ENCODE measurements at regions not wholly inside any gene's neighbourhood (a gene's known extent, or its start where the extent isn't known, plus 50 kb on each side); places are given as distances from the start of the nearest gene placed in this dataset.

- POLR2A ChIA-PET, result no interaction called here
- Mint-ChIP-seq H3K36me3 (no peaks in the 10 kb centered on the region), H3K27ac (no peak overlapping the region), H3K9me3 (peaks cover 0 to 7% (median 0%) of the 10 kb centered on the region in 5 donors), H3K4me1 (no peaks in the 10 kb centered on the region), H3K27me3 (no peaks in the 10 kb centered on the region), H3K4me3 (no peak overlapping the region)
- no peak overlapping the region for H3K4me3 ChIP-seq (ENCODE audit: low read length)
- CTCF ChIA-PET, result no interaction called here
- H3K27me3 ChIP-seq (ENCODE audit: insufficient read depth, low read length, poor library complexity, severe bottlenecking), result no peaks in the 10 kb centered on the region
- no peaks in the 10 kb centered on the region for H3K4me1 ChIP-seq (ENCODE audit: insufficient read depth, low read length)
- DNase-seq, result no peak
- H3K27ac ChIP-seq (ENCODE audit: low read depth, low read length), result no peak overlapping the region
- no peaks in the 10 kb centered on the region for H3K36me3 ChIP-seq (ENCODE audit: insufficient read depth, low read length)
- H3K9me3 ChIP-seq (ENCODE audit: low read length), result no peaks in the 10 kb centered on the region
Observed at GRCh38 chr7:125098377-125098970, 168.8 kb upstream of the POT1 start.

DNA sequence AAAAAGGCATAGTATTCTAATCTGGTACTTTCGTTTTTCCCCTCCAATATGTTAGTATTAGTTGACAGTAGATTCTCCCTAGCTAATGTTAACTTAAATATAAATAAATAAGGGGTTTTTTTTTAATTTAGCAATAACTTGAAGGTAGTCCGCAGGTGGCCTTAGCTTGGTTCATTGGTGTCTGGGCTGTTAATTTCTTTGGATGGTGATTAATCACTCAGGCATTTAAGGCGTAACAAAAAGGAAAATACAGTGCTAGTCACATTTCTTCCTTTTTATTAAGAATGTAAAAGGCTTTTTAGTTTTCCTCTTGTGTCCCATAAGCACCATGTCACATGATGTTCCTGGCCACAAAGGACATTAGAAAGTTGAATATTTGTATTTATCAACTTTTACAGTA is 161.0 kb upstream of the POT1 start:
- CTCF ChIA-PET, result no interaction called here
- H3K27me3 Mint-ChIP-seq, result no peaks in the 10 kb centered on the region
- no peaks in the 10 kb centered on the region for H3K36me3 Mint-ChIP-seq
- no peaks in the 10 kb centered on the region for H3K4me1 ChIP-seq (ENCODE audit: insufficient read depth, low read length)
- no peak overlapping the region for H3K27ac Mint-ChIP-seq
- peaks cover 0 to 2% (median 0%) of the 10 kb centered on the region in 5 donors for H3K9me3 Mint-ChIP-seq
- no peaks in the 10 kb centered on the region for H3K36me3 ChIP-seq (ENCODE audit: insufficient read depth, low read length)
- DNase-seq, result no peak
- H3K27me3 ChIP-seq (ENCODE audit: insufficient read depth, low read length, poor library complexity, severe bottlenecking), result no peaks in the 10 kb centered on the region
- H3K9me3 ChIP-seq (ENCODE audit: low read length), result no peaks in the 10 kb centered on the region
- no peaks in the 10 kb centered on the region for H3K4me1 Mint-ChIP-seq
- POLR2A ChIA-PET, result no interaction called here
- no peak overlapping the region for H3K4me3 ChIP-seq (ENCODE audit: low read length)
- no peak overlapping the region for H3K4me3 Mint-ChIP-seq
- H3K27ac ChIP-seq (ENCODE audit: low read depth, low read length), result no peak overlapping the region

DNA sequence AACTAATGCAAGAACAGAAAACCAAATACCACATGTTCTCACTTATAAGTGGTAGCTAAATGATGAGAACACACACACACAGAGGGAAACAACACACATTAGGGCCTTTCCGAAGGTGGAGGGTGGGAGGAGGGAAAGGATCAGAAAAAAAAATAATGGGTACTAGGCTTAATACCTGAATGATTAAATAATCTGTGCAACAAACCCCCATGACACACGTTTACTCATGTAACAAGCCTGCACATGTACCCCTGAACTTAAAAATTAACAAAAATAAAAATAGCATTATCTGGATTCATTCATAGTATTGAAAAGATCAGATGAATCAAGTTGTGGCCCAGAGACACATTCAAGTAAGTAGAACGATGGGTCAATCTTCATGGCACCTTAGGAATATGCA is 159.5 kb upstream of the POT1 start:
- Mint-ChIP-seq H3K9me3 (peaks cover 0 to 2% (median 0%) of the 10 kb centered on the region in 5 donors), H3K27ac (no peak overlapping the region), H3K36me3 (no peaks in the 10 kb centered on the region), H3K27me3 (no peaks in the 10 kb centered on the region), H3K4me3 (no peak overlapping the region), H3K4me1 (no peaks in the 10 kb centered on the region)
- Histone ChIP-seq H3K4me3 (ENCODE audit: low read length) (no peak overlapping the region), H3K27ac (ENCODE audit: low read depth, low read length) (no peak overlapping the region), H3K36me3 (ENCODE audit: insufficient read depth, low read length) (no peaks in the 10 kb centered on the region), H3K4me1 (ENCODE audit: insufficient read depth, low read length) (no peaks in the 10 kb centered on the region), H3K9me3 (ENCODE audit: low read length) (no peaks in the 10 kb centered on the region), H3K27me3 (ENCODE audit: insufficient read depth, low read length, poor library complexity, severe bottlenecking) (no peaks in the 10 kb centered on the region)
- POLR2A ChIA-PET, result no interaction called here
- no peak for DNase-seq
- CTCF ChIA-PET, result no interaction called here

GRCh38 chr7:125088555-125088954 is 158.9 kb upstream of the POT1 start:
- Histone ChIP-seq H3K27me3 (ENCODE audit: insufficient read depth, low read length, poor library complexity, severe bottlenecking) (no peaks in the 10 kb centered on the region), H3K4me3 (ENCODE audit: low read length) (no peak overlapping the region), H3K27ac (ENCODE audit: low read depth, low read length) (no peak overlapping the region), H3K9me3 (ENCODE audit: low read length) (no peaks in the 10 kb centered on the region), H3K4me1 (ENCODE audit: insufficient read depth, low read length) (no peaks in the 10 kb centered on the region), H3K36me3 (ENCODE audit: insufficient read depth, low read length) (no peaks in the 10 kb centered on the region)
- peaks cover 0 to 2% (median 0%) of the 10 kb centered on the region in 5 donors for H3K9me3 Mint-ChIP-seq
- H3K36me3 Mint-ChIP-seq, result no peaks in the 10 kb centered on the region
- no peak for DNase-seq
- no peaks in the 10 kb centered on the region for H3K27me3 Mint-ChIP-seq
- H3K4me1 Mint-ChIP-seq, result no peaks in the 10 kb centered on the region
- H3K4me3 Mint-ChIP-seq, result no peak overlapping the region
- ChIA-PET POLR2A (no interaction called here), CTCF (no interaction called here)
- H3K27ac Mint-ChIP-seq, result no peak overlapping the region

- Histone ChIP-seq H3K9me3 (ENCODE audit: low read length) (no peaks in the 10 kb centered on the region), H3K27me3 (ENCODE audit: insufficient read depth, low read length, poor library complexity, severe bottlenecking) (no peaks in the 10 kb centered on the region), H3K36me3 (ENCODE audit: insufficient read depth, low read length) (no peaks in the 10 kb centered on the region), H3K4me3 (ENCODE audit: low read length) (no peak overlapping the region), H3K4me1 (ENCODE audit: insufficient read depth, low read length) (no peaks in the 10 kb centered on the region), H3K27ac (ENCODE audit: low read depth, low read length) (no peak overlapping the region)
- no peaks in the 10 kb centered on the region for H3K4me1 Mint-ChIP-seq
- no peak overlapping the region for H3K27ac Mint-ChIP-seq
- no peak for DNase-seq
- peaks cover 0 to 2% (median 0%) of the 10 kb centered on the region in 5 donors for H3K9me3 Mint-ChIP-seq
- H3K27me3 Mint-ChIP-seq, result no peaks in the 10 kb centered on the region
- CTCF ChIA-PET, result no interaction called here
- no peaks in the 10 kb centered on the region for H3K36me3 Mint-ChIP-seq
- no peak overlapping the region for H3K4me3 Mint-ChIP-seq
- POLR2A ChIA-PET, result no interaction called here
Observed at GRCh38 chr7:125085084-125085483, 155.5 kb upstream of the POT1 start.

DNA sequence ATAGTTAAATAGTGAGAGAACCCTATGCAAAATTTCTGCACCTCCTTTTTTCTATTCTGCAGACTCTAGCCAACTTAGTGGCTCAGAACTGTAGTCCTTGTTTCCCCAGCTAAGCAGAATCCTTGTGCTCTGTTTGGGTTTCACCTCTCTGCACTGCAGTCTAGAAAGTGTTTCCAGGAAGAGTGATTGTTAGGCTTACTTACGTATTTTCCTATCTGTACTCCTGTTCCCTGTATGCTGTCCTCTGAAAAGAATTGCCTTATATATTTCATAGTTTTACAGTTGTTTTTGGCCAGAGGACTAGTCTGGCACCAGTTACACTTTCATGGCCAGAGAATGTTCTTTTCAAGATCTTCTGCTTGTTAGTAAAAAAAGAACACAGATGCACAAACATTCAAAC is 154.6 kb upstream of the POT1 start:
- Histone ChIP-seq H3K4me3 (ENCODE audit: low read length) (no peak overlapping the region), H3K27me3 (ENCODE audit: insufficient read depth, low read length, poor library complexity, severe bottlenecking) (no peaks in the 10 kb centered on the region), H3K4me1 (ENCODE audit: insufficient read depth, low read length) (no peaks in the 10 kb centered on the region), H3K27ac (ENCODE audit: low read depth, low read length) (no peak overlapping the region), H3K36me3 (ENCODE audit: insufficient read depth, low read length) (no peaks in the 10 kb centered on the region), H3K9me3 (ENCODE audit: low read length) (no peaks in the 10 kb centered on the region)
- POLR2A ChIA-PET, result no interaction called here
- Mint-ChIP-seq H3K27ac (no peak overlapping the region), H3K4me1 (no peaks in the 10 kb centered on the region), H3K9me3 (peaks cover 0 to 2% (median 0%) of the 10 kb centered on the region in 5 donors), H3K27me3 (no peaks in the 10 kb centered on the region), H3K36me3 (no peaks in the 10 kb centered on the region), H3K4me3 (no peak overlapping the region)
- DNase-seq, result no peak
- CTCF ChIA-PET, result no interaction called here

DNA sequence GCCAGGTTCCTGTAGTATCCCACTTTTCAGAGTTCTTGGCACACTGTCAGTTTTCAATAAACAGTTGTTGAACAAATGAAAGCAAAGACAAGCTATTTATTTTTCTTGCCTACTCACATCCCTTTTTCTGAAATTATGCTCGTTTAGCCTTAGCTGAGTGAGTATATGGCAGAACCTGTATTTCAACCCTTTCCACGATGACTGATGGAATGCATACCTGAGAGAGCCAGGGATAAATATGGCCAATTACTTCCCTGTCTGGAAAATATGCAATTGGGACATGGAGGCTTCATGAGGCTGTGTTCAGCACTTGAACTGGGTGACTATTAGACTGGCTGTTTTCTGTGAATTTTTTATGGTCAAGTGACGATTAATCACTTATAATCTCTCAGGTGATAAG is 144.5 kb upstream of the POT1 start:
- no peaks in the 10 kb centered on the region for H3K36me3 ChIP-seq (ENCODE audit: insufficient read depth, low read length)
- H3K4me1 ChIP-seq (ENCODE audit: insufficient read depth, low read length), result no peaks in the 10 kb centered on the region
- Mint-ChIP-seq H3K27ac (no peak overlapping the region), H3K4me1 (no peaks in the 10 kb centered on the region), H3K4me3 (no peak overlapping the region), H3K27me3 (no peaks in the 10 kb centered on the region), H3K36me3 (no peaks in the 10 kb centered on the region), H3K9me3 (peaks cover 0 to 11% (median 4%) of the 10 kb centered on the region in 5 donors)
- no peak overlapping the region for H3K27ac ChIP-seq (ENCODE audit: low read depth, low read length)
- POLR2A ChIA-PET, result no interaction called here
- H3K27me3 ChIP-seq (ENCODE audit: insufficient read depth, low read length, poor library complexity, severe bottlenecking), result no peaks in the 10 kb centered on the region
- no peak overlapping the region for H3K4me3 ChIP-seq (ENCODE audit: low read length)
- H3K9me3 ChIP-seq (ENCODE audit: low read length), result no peaks in the 10 kb centered on the region
- CTCF ChIA-PET, result no interaction called here
- DNase-seq, result no peak

GRCh38 chr7:125065546-125065945 is 135.9 kb upstream of the POT1 start:
- POLR2A ChIA-PET, result no interaction called here
- CTCF ChIA-PET, result no interaction called here
- Histone ChIP-seq H3K4me3 (ENCODE audit: low read length) (no peak overlapping the region), H3K4me1 (ENCODE audit: insufficient read depth, low read length) (no peaks in the 10 kb centered on the region), H3K36me3 (ENCODE audit: insufficient read depth, low read length) (no peaks in the 10 kb centered on the region), H3K27ac (ENCODE audit: low read depth, low read length) (no peak overlapping the region), H3K9me3 (ENCODE audit: low read length) (no peaks in the 10 kb centered on the region), H3K27me3 (ENCODE audit: insufficient read depth, low read length, poor library complexity, severe bottlenecking) (no peaks in the 10 kb centered on the region)
- Mint-ChIP-seq H3K27ac (no peak overlapping the region), H3K4me1 (no peaks in the 10 kb centered on the region), H3K36me3 (no peaks in the 10 kb centered on the region), H3K27me3 (peaks cover 0 to 3% of the 10 kb centered on the region in 2 donors), H3K9me3 (peaks cover 0 to 8% (median 2%) of the 10 kb centered on the region in 5 donors), H3K4me3 (no peak overlapping the region)
- no peak for DNase-seq

GRCh38 chr7:125065001-125065400 is 135.4 kb upstream of the POT1 start:
- DNase-seq, result no peak

More at GRCh38 chr7:125065001-125065400, 135.4 kb upstream of the POT1 start:
- H3K27me3 ChIP-seq (ENCODE audit: insufficient read depth, low read length, poor library complexity, severe bottlenecking), result no peaks in the 10 kb centered on the region
- POLR2A ChIA-PET, result no interaction called here
- Mint-ChIP-seq H3K4me1 (no peaks in the 10 kb centered on the region), H3K9me3 (peaks cover 0 to 8% (median 2%) of the 10 kb centered on the region in 5 donors), H3K36me3 (no peaks in the 10 kb centered on the region), H3K4me3 (no peak overlapping the region), H3K27me3 (peaks cover 0 to 3% of the 10 kb centered on the region in 2 donors), H3K27ac (no peak overlapping the region)
- CTCF ChIA-PET, result no interaction called here
- no peaks in the 10 kb centered on the region for H3K36me3 ChIP-seq (ENCODE audit: insufficient read depth, low read length)
- H3K4me3 ChIP-seq (ENCODE audit: low read length), result no peak overlapping the region
- H3K4me1 ChIP-seq (ENCODE audit: insufficient read depth, low read length), result no peaks in the 10 kb centered on the region
- no peaks in the 10 kb centered on the region for H3K9me3 ChIP-seq (ENCODE audit: low read length)
- H3K27ac ChIP-seq (ENCODE audit: low read depth, low read length), result no peak overlapping the region
